H9 (cell line): ENCODE measurements at regions not wholly inside any gene's neighbourhood (a gene's known extent, or its start where the extent isn't known, plus 50 kb on each side); places are given as distances from the start of the nearest gene placed in this dataset.

ENCODE experiments used
- DNase-seq: peaks from one replicate; pipeline ENCODE4 v3.0.0-alpha.2; 2017
- H2AFZ ChIP-seq: one replicate; pipeline ENCODE4 v1.6.1; 2013; ENCODE audit warnings: mild to moderate bottlenecking, low read length, control low read depth, moderate library complexity
- H2AK5ac ChIP-seq: 2 replicates; pipeline ENCODE4 v1.6.1; 2013; ENCODE audit warnings: low read length, control low read depth, mixed read lengths; ENCODE audit not compliant: insufficient read length
- H2BK120ac ChIP-seq: one replicate; pipeline ENCODE4 v1.6.1; 2013; ENCODE audit warnings: low read depth, mild to moderate bottlenecking, low read length, control low read depth, inconsistent platforms; ENCODE audit not compliant: poor library complexity, severe bottlenecking
- H2BK12ac ChIP-seq: 2 replicates; pipeline ENCODE4 v1.6.1; 2013; ENCODE audit warnings: low read length, control low read depth, mixed read lengths, low read depth; ENCODE audit not compliant: insufficient read length
- H2BK15ac ChIP-seq: 2 replicates; pipeline ENCODE4 v1.6.1; 2013; ENCODE audit warnings: low read depth, low read length, control low read depth
- H2BK20ac ChIP-seq: one replicate; pipeline ENCODE4 v1.6.1; 2013; ENCODE audit warnings: low read depth, mild to moderate bottlenecking, low read length, control low read depth, inconsistent platforms; ENCODE audit not compliant: poor library complexity, severe bottlenecking
- H2BK5ac ChIP-seq: 2 replicates; pipeline ENCODE4 v1.6.1; 2013; ENCODE audit warnings: low read length, control low read depth, mixed read lengths; ENCODE audit not compliant: insufficient read length
- H3K14ac ChIP-seq: 2 replicates; pipeline ENCODE4 v1.6.1; 2013; ENCODE audit warnings: low read length, control low read depth; ENCODE audit not compliant: insufficient read depth
- H3K18ac ChIP-seq: 2 replicates; pipeline ENCODE4 v1.6.1; 2013; ENCODE audit warnings: low read depth, mild to moderate bottlenecking, mixed read lengths, low read length, control low read depth; ENCODE audit not compliant: insufficient read length
- H3K23ac ChIP-seq: 2 replicates; pipeline ENCODE4 v1.6.1; 2013; ENCODE audit warnings: low read length, control low read depth, mixed read lengths, low read depth; ENCODE audit not compliant: insufficient read length
- H3K23me2 ChIP-seq: 2 replicates; pipeline ENCODE4 v1.6.1; 2013; ENCODE audit warnings: low read depth, mild to moderate bottlenecking, mixed read lengths, low read length, control low read depth; ENCODE audit not compliant: insufficient read length, poor library complexity, severe bottlenecking
- H3K27ac ChIP-seq: 2 replicates; pipeline ENCODE4 v1.5.1; 2013; ENCODE audit warnings: low read length, control low read depth, mixed read lengths, low read depth; ENCODE audit not compliant: insufficient read length
- H3K27me3 ChIP-seq: 2 replicates; pipeline ENCODE4 v1.6.1; 2013; ENCODE audit warnings: low read length, control low read depth, inconsistent platforms; ENCODE audit not compliant: insufficient read depth
- H3K4ac ChIP-seq: 2 replicates; pipeline ENCODE4 v1.6.1; 2013; ENCODE audit warnings: low read depth, mild to moderate bottlenecking, control low read depth, inconsistent platforms, low read length, moderate library complexity
- H3K4me1 ChIP-seq: 2 replicates; pipeline ENCODE4 v1.6.1; 2013; ENCODE audit warnings: low read length, control low read depth, inconsistent platforms; ENCODE audit not compliant: insufficient read depth
- H3K4me2 ChIP-seq: 2 replicates; pipeline ENCODE4 v1.6.1; 2013; ENCODE audit warnings: low read length, control low read depth, mixed read lengths; ENCODE audit not compliant: insufficient read length, insufficient read depth
- H3K56ac ChIP-seq: 2 replicates; pipeline ENCODE4 v1.6.1; 2013; ENCODE audit warnings: low read depth, mild to moderate bottlenecking, mixed read lengths, low read length, control low read depth; ENCODE audit not compliant: insufficient read length
- H3K79me1 ChIP-seq: 2 replicates; pipeline ENCODE4 v1.6.1; 2013; ENCODE audit warnings: low read depth, mild to moderate bottlenecking, moderate library complexity, low read length, control low read depth, inconsistent platforms; ENCODE audit not compliant: insufficient read depth, poor library complexity, severe bottlenecking
- H3K79me2 ChIP-seq: 2 replicates; pipeline ENCODE4 v1.6.1; 2013; ENCODE audit warnings: low read length, control low read depth, inconsistent platforms; ENCODE audit not compliant: insufficient read depth
- H3K9ac ChIP-seq: 2 replicates; pipeline ENCODE4 v1.6.1; 2013; ENCODE audit warnings: low read length, control low read depth, mixed read lengths; ENCODE audit not compliant: insufficient read length; ENCODE audit errors: extremely low read depth
- H3K9me3 ChIP-seq: one replicate; pipeline ENCODE4 v1.6.1; 2013; ENCODE audit warnings: low read depth, low read length, inconsistent platforms; ENCODE audit not compliant: control insufficient read depth
- H3T11ph ChIP-seq: one replicate; pipeline ENCODE4 v1.6.1; 2013; ENCODE audit warnings: mild to moderate bottlenecking, low read length, control low read depth, inconsistent platforms
- H4K20me1 ChIP-seq: one replicate; pipeline ENCODE4 v1.6.1; 2013; ENCODE audit not compliant: control insufficient read depth, insufficient read length, insufficient read depth
- H4K5ac ChIP-seq: 2 replicates; pipeline ENCODE4 v1.6.1; 2013; ENCODE audit warnings: low read depth, mild to moderate bottlenecking, mixed read lengths, low read length, control low read depth; ENCODE audit not compliant: insufficient read length
- H4K8ac ChIP-seq: replicated peaks from 2 replicates; pipeline ENCODE4 v1.6.1; 2013; ENCODE audit warnings: low read length, control low read depth, mixed read lengths, low read depth; ENCODE audit not compliant: insufficient read length
- H4K91ac ChIP-seq: 2 replicates; pipeline ENCODE4 v1.6.1; 2013; ENCODE audit warnings: low read depth, mild to moderate bottlenecking, moderate library complexity, mixed read lengths, low read length, control low read depth; ENCODE audit not compliant: insufficient read length
- H3K27ac Mint-ChIP-seq, 3 experiments: 2 replicates in 2 of 3; 3 replicates in 1 of 3; pipeline ENCODE4 v1.8.0; 2020 to 2021; ENCODE audit warnings: mixed read lengths in 3 of 3, mild to moderate bottlenecking in 1 of 3, moderate library complexity in 1 of 3
- H3K27me3 Mint-ChIP-seq: 2 replicates; pipeline ENCODE4 v1.8.0; 2021; ENCODE audit warnings: low read depth, mild to moderate bottlenecking, moderate library complexity, mixed read lengths
- H3K36me3 Mint-ChIP-seq, 3 experiments: 2 replicates in 2 of 3; 3 replicates in 1 of 3; pipeline ENCODE4 v1.8.0; 2020 to 2021; ENCODE audit warnings: low read depth in 3 of 3, mixed read lengths in 3 of 3; ENCODE audit not compliant: insufficient read depth in 1 of 3
- H3K4me1 Mint-ChIP-seq, 2 experiments: 2 replicates each; pipeline ENCODE4 v1.8.0; 2020; ENCODE audit warnings: mixed read lengths in 2 of 2
- H3K4me3 Mint-ChIP-seq, 2 experiments: 2 replicates in 1 of 2; 3 replicates in 1 of 2; pipeline ENCODE4 v1.8.0; 2020 to 2021; ENCODE audit warnings: mild to moderate bottlenecking in 2 of 2, mixed read lengths in 2 of 2, moderate library complexity in 1 of 2
- H3K9me3 Mint-ChIP-seq, 2 experiments: 2 replicates in 1 of 2; 3 replicates in 1 of 2; pipeline ENCODE4 v1.8.0; 2020; ENCODE audit warnings: mild to moderate bottlenecking in 2 of 2, mixed read lengths in 2 of 2, moderate library complexity in 1 of 2
- CTCF ChIP-seq: fragments of 200-600 bp; sonication (generic); conservative IDR thresholded peaks from 3 replicates; pipeline ENCODE4 v1.8.0; 2021; ENCODE audit warnings: antibody characterized with exemption, mild to moderate bottlenecking
- WGBS: extraction: QIAGEN DNeasy Blood & Tissue Kit; methylation state at CpG from one replicate; pipeline ENCODE4 v1.1.7; 2013; ENCODE audit warnings: missing lambda C conversion rate, low lambda C conversion rate, mixed read lengths; ENCODE audit not compliant: insufficient read length; ENCODE audit errors: extremely low coverage; 5-methylcytosine and 5-hydroxymethylcytosine counted together

GRCh38 chr2:64234785-64235184 is 90.6 kb upstream of the PELI1 start:
- Histone ChIP-seq H3K27ac (no peak overlapping the region), H2BK15ac (no peak overlapping the region), H3K4ac (no peak overlapping the region), H2BK120ac (no peak overlapping the region), H3K56ac (no peak overlapping the region), H4K5ac (no peak overlapping the region), H3K14ac (no peak overlapping the region), H2BK12ac (no peak overlapping the region), H3K4me1 (no peaks in the 10 kb centered on the region; the same call in 1 of the 2 replicates), H4K20me1 (no peaks in the 10 kb centered on the region), H4K8ac (no peak overlapping the region), H3T11ph (no peak overlapping the region), H2AK5ac (no peak overlapping the region), H3K9ac (no peak overlapping the region), H2BK20ac (no peak overlapping the region), H3K23ac (no peak overlapping the region), H3K9me3 (no peaks in the 10 kb centered on the region), H3K23me2 (no peaks in the 10 kb centered on the region), H2AFZ (no peak overlapping the region), H3K4me2 (no peak overlapping the region), H3K79me2 (no peaks in the 10 kb centered on the region), H2BK5ac (no peak overlapping the region), H3K79me1 (no peaks in the 10 kb centered on the region), H3K18ac (no peak overlapping the region), H4K91ac (no peak overlapping the region), H3K27me3 (no peaks in the 10 kb centered on the region)
- WGBS: no CpG with 5 or more reads among the region's 3 CpGs
- H3K27me3 Mint-ChIP-seq: no peaks in the 10 kb centered on the region; the same call in none of the 2 replicates
- peaks cover 0 to 8% (median 0%) of the 10 kb centered on the region in 3 experiments; a peak in 2 of 7 replicates for H3K36me3 Mint-ChIP-seq
- no peak overlapping the region for H3K4me3 Mint-ChIP-seq
- no peak for DNase-seq
- TF ChIP-seq CTCF: no peak
- H3K4me1 Mint-ChIP-seq: peaks cover 9 to 22% of the 10 kb centered on the region in 2 experiments
- no peak overlapping the region for H3K27ac Mint-ChIP-seq
- H3K9me3 Mint-ChIP-seq: no peaks in the 10 kb centered on the region
